ENCODE measurements at regions not wholly inside any gene's neighbourhood (a gene's known extent, or its start where the extent isn't known, plus 50 kb on each side); places are given as distances from the start of the nearest gene placed in this dataset.

DNA sequence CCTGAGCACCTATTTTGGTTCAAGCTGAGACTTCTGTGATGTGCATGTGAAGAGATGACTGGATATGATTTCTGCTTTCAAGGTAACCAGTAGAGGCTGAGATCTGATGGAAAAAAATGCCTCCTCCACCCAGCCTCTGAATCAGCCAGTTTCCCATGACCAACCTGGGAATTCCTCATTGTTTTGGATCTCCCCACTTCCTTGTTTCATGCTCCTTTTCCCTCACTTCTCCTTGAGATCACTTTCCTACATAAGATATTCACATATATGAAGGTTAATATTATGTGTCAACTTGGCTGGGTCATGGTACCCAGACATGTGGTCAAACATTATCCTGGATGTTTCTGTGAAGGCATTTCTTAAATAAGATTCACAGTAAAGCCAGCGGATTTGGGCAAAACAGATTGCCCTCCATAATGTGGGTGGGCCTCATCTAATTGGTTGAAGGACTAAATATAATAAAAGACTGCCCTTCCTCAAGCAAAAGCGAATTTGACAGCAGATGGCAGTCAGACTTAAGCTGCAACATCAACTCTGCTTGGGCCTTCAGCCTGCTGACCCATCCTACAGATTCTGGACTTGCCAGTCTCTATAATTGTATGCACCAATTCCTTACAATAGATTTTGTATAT, 379.4 kb downstream of the TNS1 start:
- DNase-seq (no peak), ATAC-seq (ENCODE audit: low read depth) (no peak)
- CTCF ChIA-PET = no interaction called here
- WGBS (ENCODE audit: insufficient coverage) = no CpG with 5 or more reads among the region's 2 CpGs
- no peak overlapping the region for H3K4me3 Mint-ChIP-seq
- H3K27me3 Mint-ChIP-seq = peaks cover 8% of the 10 kb centered on the region
- Histone ChIP-seq H3K27ac (ENCODE audit: low read length in 2 of 2) (no peak overlapping the region), H3K36me3 (replicated peaks in 1 of 2; ENCODE audit: control extremely low read depth in 1 of 2, control insufficient read depth in 1 of 2, extremely low read depth in 1 of 2, insufficient read depth in 2 of 2, low read length in 1 of 2) (no peaks in the 10 kb centered on the region), H2AFZ (ENCODE audit: insufficient read depth, low read depth, low read length, poor library complexity, severe bottlenecking) (no peak overlapping the region), H3K9ac (ENCODE audit: low read length) (no peak overlapping the region), H3K4me3 (ENCODE audit: control extremely low read depth in 1 of 5, extremely low read depth in 1 of 5, insufficient read depth in 1 of 5, low read depth in 2 of 5, low read length in 4 of 5) (no peak overlapping the region), H4K20me1 (ENCODE audit: control insufficient read depth, insufficient read depth, low read length, poor library complexity, severe bottlenecking) (no peaks in the 10 kb centered on the region), H3K4me1 (ENCODE audit: control insufficient read depth in 2 of 2, insufficient read depth in 2 of 2, low read length in 2 of 2) (no peaks in the 10 kb centered on the region), H3K4me2 (replicated peaks; ENCODE audit: low read depth, low read length, poor library complexity, severe bottlenecking) (no peak overlapping the region), H3K79me2 (ENCODE audit: control insufficient read depth, insufficient read depth, low read length) (no peaks in the 10 kb centered on the region), H3K9me3 (ENCODE audit: control extremely low read depth in 1 of 3, control insufficient read depth in 2 of 3, insufficient read depth in 1 of 3, low read length in 2 of 3) (no peaks in the 10 kb centered on the region), H3K27me3 (replicated peaks in 1 of 4; ENCODE audit: control extremely low read depth in 1 of 4, control insufficient read depth in 3 of 4, insufficient read depth in 4 of 4, low read length in 3 of 4) (peaks cover 0 to 2% (median 0%) of the 10 kb centered on the region in 4 experiments)
- H3K9me3 Mint-ChIP-seq (ENCODE audit: insufficient read depth) = no peaks in the 10 kb centered on the region
- no peak overlapping the region for H3K27ac Mint-ChIP-seq
- POLR2A ChIA-PET = no interaction called here
- TF ChIP-seq, protein P1, sequence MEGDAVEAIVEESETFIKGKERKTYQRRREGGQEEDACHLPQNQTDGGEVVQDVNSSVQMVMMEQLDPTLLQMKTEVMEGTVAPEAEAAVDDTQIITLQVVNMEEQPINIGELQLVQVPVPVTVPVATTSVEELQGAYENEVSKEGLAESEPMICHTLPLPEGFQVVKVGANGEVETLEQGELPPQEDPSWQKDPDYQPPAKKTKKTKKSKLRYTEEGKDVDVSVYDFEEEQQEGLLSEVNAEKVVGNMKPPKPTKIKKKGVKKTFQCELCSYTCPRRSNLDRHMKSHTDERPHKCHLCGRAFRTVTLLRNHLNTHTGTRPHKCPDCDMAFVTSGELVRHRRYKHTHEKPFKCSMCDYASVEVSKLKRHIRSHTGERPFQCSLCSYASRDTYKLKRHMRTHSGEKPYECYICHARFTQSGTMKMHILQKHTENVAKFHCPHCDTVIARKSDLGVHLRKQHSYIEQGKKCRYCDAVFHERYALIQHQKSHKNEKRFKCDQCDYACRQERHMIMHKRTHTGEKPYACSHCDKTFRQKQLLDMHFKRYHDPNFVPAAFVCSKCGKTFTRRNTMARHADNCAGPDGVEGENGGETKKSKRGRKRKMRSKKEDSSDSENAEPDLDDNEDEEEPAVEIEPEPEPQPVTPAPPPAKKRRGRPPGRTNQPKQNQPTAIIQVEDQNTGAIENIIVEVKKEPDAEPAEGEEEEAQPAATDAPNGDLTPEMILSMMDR (IDR thresholded peaks at IDR 0.05) = no peak
- no peak for TF ChIP-seq EZH2 (IDR thresholded peaks at IDR 0.05; ENCODE audit: borderline replicate concordance, insufficient read depth, low read depth, low read length, poor library complexity, severe bottlenecking)
- H3K4me1 Mint-ChIP-seq = no peaks in the 10 kb centered on the region
- intact Hi-C loops (cut with micrococcal nuclease) = no loop called here

DNA sequence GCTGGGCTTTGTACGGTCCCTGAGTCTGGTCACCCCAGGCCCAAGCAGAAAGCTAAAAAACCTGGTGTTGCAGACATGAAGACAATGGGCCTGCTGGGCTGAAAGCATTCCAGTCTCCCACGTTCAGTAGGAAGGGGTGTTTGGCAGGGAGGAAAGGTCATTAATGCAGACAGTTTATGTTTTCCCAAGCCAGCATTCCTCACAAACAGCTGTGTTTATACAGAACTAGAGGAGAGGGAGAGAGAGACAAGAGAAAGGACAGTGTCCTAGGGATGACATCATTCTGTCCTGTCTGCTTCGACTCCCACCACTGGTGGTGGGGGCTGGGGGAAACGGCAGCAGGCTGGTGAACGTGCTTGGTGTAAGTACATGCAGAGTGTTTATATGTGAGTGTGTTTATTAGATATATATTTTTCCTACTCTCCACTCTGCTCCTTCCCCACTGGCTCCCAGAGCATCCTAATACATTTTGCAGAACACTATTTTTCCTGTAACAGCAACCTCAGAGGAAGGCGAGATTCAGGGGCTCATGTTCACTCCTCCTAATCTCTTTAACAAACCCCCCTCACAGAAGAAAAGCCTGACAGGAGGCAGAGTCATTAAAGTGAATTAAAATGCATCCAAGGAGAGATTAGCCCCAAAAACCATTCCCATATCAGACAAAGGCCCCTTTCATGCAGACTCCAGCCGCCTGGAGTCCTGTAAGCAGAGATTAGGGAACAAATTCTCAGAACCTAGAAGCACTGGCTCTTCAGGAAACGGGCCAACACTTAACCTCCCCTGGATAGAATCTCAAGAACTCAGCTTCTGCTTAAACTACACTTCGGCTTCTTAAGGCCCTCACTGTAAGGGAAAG, 380.4 kb downstream of the TNS1 start:
- H3K4me2 ChIP-seq (replicated peaks; ENCODE audit: low read depth, low read length, poor library complexity, severe bottlenecking) = no peak overlapping the region
- 81% methylated on average over 7 of the region's 9 CpGs for WGBS (ENCODE audit: insufficient coverage)
- H3K79me2 ChIP-seq (ENCODE audit: control insufficient read depth, insufficient read depth, low read length) = no peaks in the 10 kb centered on the region
- peaks cover 0 to 2% (median 0%) of the 10 kb centered on the region in 4 experiments for H3K27me3 ChIP-seq (replicated peaks in 1 of 4; ENCODE audit: control extremely low read depth in 1 of 4, control insufficient read depth in 3 of 4, insufficient read depth in 4 of 4, low read length in 3 of 4)
- no peaks in the 10 kb centered on the region for H3K36me3 ChIP-seq (replicated peaks in 1 of 2; ENCODE audit: control extremely low read depth in 1 of 2, control insufficient read depth in 1 of 2, extremely low read depth in 1 of 2, insufficient read depth in 2 of 2, low read length in 1 of 2)
- DNase-seq (no peak), ATAC-seq (ENCODE audit: low read depth) (no peak)
- peaks cover 8% of the 10 kb centered on the region for H3K27me3 Mint-ChIP-seq
- no peaks in the 10 kb centered on the region for H3K4me1 ChIP-seq (ENCODE audit: control insufficient read depth in 2 of 2, insufficient read depth in 2 of 2, low read length in 2 of 2)
- H4K20me1 ChIP-seq (ENCODE audit: control insufficient read depth, insufficient read depth, low read length, poor library complexity, severe bottlenecking) = no peaks in the 10 kb centered on the region
- H3K27ac ChIP-seq (ENCODE audit: low read length in 2 of 2) = no peak overlapping the region
- no peaks in the 10 kb centered on the region for H3K9me3 ChIP-seq (ENCODE audit: control extremely low read depth in 1 of 3, control insufficient read depth in 2 of 3, insufficient read depth in 1 of 3, low read length in 2 of 3)
- no peak overlapping the region for H3K4me3 Mint-ChIP-seq
- H3K4me1 Mint-ChIP-seq = no peaks in the 10 kb centered on the region
- no peak overlapping the region for H3K27ac Mint-ChIP-seq
- POLR2A ChIA-PET = no interaction called here
- no peak overlapping the region for H3K4me3 ChIP-seq (ENCODE audit: control extremely low read depth in 1 of 5, extremely low read depth in 1 of 5, insufficient read depth in 1 of 5, low read depth in 2 of 5, low read length in 4 of 5)
- H2AFZ ChIP-seq (ENCODE audit: insufficient read depth, low read depth, low read length, poor library complexity, severe bottlenecking) = no peak overlapping the region
- TF ChIP-seq, protein P1 (IDR thresholded peaks at IDR 0.05) = no peak
- no peak for TF ChIP-seq EZH2 (IDR thresholded peaks at IDR 0.05; ENCODE audit: borderline replicate concordance, insufficient read depth, low read depth, low read length, poor library complexity, severe bottlenecking)
- no peaks in the 10 kb centered on the region for H3K9me3 Mint-ChIP-seq (ENCODE audit: insufficient read depth)
- CTCF ChIA-PET = no interaction called here
- intact Hi-C loops (cut with micrococcal nuclease) = no loop called here
- no peak overlapping the region for H3K9ac ChIP-seq (ENCODE audit: low read length)
